Embryonic facial prominence (tissue), 1 donor: ENCODE measurements at regions not wholly inside any gene's neighbourhood (a gene's known extent, or its start where the extent isn't known, plus 50 kb on each side); places are given as distances from the start of the nearest gene placed in this dataset.
A peak's percentile ranks its signal among the peaks of the same experiment; 100 is the strongest.

Experiments
- DNase-seq: peaks from one replicate; pipeline ENCODE4 v3.0.0-alpha.2; 2016; ENCODE audit errors: extremely low spot score

DNA sequence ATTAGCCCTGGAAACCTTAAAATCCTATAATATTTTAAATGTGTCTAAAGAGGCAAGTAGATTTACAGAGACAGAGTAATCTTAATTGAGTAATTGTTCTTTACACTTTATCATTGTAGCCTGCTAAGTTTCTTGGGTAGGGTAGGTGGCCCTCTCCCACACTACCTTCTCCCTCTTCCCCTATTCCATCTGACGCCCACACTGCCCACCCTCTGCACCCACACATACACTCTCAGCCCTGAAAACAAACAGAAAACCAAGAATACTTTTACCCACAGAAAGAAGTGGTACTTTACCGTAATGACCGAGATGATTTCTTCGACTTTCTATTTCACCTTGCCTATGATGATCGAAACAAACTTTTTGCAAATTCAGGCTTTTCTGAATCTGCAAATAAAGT is 320.4 kb upstream of the OBI1 start:
- DNase-seq, result no peak

DNA sequence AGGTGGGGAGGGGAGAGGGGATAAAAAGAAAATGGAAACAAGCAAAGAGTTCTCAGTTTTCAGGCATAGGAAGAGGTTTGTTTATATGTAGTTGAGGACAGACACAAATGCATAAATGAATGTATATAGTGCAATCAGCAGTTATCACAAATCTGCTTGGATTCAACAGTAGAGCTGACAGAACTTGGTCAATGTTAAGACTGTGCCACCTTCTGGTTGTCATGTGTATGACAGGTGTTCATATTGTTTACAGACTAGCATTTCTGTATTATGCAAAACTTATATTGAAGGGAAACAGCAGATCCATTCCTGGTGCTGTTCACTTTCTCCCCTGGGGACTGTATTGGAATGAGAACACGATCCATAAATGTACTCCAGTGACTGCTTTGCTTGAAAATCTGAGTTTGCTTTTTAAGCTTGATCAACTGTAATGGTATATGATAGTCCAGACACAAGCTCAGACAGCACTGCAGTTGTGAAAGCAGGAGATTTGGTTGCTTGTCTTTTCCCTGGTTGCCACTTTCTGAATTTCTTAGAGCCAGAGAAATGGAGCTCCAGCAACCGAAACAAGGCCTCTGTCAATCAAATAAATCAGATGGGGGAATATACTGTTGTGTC is 319.5 kb upstream of the OBI1 start:
- DNase-seq, result peak; percentile 53

DNA sequence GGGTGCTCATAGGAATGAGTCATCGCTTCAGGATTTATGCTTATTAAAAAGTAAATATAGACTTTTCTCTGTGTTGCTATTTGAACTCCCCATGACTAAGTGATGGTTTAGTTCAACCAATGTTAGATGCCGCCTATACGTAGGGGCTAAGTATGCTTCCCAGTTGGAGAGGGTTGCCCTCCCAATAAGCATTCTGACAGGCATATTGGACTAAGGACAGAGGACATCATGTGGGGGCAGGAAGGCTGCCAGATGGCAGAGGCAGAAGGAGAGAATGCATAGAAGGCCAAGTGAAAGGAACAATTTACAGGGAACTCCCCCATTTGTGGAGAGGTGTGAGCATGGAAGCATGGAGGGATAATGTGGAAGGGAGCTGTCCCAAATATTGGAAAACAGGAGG is 318.4 kb upstream of the OBI1 start:
- DNase-seq, result no peak

DNA sequence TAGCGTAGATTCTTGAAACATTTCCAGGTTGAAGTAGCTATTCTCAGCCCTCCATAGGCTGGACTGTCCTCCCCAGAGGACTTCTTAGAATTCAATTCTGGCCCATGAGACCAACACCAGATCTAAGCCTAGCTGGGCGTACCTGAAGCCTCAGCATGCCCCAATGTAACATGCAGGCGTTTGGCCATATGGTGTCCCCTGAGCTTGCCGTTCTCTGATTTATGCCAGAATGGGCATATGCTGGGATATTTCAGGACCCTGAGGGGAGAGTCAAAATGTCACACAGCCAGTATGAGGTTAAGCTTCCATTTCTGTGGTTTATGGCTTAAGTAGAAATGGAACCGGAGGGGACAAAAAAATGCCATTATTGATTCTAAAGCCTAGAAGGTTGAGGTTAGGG is 317.7 kb upstream of the OBI1 start:
- no peak for DNase-seq

DNA sequence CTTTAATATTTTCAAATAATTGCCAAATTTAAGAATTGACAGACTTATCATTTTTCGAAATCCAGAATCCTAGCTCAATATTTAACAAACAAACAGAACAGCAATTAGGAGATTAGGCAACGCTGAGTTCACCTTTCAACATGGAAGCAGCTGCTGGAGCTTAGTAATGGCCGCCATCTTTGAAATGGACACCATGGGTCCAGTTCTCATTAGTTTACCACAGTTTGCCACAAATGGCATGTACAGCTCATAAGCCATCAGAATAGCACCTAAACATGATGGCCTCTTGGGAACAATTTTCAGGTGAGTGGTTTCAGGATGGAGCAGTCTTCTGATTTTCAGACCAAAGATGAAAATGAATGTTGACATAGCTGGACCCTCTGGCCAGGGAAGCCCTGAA is 313.6 kb upstream of the OBI1 start:
- DNase-seq, result no peak

DNA sequence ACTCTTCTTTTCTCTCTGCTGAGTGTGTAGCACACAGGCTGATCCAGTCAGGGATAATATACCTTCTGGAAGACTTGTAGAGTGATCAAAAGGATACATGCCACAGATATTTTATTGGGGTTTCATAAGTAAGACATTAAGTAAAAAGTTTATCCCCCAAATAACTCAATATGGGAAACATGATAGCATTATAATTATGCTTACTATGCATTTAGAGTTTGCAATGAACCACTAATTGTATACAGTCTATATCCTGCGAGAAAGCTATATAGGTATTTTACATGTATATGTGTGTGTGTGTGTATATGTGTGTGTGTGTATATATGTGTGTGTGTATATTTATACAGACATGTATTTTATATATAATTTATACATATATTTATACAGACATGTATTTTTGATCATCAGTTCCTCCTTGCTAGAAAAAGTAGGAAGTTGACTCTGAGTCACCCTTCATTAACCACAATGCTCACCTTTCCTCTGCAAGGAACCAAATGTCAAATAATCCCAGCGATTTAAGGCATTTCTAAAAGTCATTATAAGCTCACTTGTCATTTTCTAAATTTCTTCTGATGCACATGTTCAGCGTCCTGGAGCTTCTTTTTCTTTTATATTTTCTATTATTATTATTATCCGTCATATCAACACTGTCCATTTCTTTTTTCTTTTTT is 312.5 kb upstream of the OBI1 start:
- DNase-seq, result no peak

DNA sequence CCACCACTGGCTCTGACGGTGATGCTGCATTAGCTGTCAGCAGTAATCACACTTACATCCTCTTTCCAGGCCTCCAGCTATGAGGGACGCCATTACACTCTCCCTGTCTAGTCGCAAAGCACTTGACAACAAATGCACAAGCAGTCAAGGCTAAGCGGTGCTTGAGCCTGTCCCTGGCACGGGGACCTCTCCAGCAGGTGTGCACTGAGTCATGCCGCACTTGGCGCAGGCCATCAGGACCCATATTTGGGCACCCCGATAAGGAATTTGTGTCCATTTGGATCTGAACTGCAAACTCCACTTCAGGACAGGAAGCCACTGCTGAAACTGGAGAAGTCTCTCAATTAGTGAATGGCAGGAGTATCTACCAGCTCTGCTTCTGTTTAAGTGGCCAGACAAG is 301.9 kb upstream of the OBI1 start:
- DNase-seq, result no peak

DNA sequence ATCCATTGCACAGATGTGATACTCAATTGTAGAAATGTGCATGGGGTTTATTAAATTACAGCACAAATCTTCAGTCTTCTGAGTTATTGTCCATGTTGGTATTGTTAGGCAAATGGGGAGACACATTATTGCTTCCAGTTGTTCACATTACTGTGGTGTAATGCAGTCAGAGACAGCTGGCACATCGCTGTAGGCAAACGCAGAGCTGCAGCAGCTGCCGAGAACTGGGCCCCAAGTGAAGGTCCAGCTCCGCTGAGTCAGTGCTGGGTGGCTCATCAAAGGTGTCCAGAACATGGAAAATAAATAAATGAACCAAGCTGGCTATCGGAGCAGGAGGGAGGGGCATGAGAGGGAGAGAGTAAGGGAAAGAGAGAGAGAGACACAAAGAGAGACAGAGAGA is 299.1 kb upstream of the OBI1 start:
- DNase-seq, result no peak

DNA sequence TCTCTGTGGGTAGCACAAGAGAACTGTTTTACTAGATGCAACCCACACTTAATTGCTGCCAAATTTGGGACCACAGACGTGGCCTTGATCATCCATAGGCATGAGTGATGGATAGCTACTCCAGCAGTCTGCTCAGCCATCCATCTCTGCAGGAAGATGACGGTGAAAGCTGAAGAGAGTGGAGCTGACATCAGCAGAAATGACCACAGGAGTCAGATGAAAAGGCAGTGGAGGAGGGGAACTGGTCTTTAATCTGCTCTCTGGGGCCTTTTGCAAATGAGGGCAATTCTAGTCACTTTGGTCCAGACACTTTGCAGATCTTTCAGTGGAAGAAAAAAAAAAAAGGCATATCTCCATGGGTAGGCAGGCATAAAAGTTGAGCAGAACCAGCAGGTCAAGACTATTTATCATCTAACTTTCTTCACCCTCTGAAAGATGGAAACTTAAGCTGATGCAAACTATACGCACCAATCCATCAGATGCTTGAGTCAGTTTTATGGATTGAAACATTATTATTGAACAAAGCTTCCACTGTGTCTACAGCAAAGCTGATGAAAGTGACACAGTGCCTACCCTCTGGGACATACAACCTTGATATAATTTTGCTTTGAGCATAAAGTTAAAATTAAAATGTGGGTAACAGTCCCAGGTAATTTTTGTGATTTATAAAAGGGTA is 281.6 kb upstream of the OBI1 start:
- DNase-seq, result no peak

DNA sequence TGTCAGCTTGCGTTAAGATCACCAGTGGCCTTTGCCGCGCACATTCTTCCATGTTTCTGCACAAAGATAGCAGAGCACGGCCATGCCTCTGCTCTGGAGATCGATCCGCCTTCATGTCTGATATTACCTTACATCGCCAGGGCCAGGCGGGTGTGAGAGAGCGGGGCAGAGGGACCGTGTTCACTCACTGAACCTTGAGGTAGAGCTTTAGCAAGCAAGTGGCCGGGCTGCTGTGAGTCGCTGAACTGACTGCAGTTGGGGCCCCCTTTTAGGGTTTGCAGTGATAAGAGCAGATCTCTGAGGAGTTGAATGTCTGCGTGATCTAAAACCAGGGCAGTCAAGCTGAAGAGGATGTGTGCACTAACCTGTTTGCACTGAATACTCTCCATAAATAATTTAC is 275.4 kb upstream of the OBI1 start:
- no peak for DNase-seq

DNA sequence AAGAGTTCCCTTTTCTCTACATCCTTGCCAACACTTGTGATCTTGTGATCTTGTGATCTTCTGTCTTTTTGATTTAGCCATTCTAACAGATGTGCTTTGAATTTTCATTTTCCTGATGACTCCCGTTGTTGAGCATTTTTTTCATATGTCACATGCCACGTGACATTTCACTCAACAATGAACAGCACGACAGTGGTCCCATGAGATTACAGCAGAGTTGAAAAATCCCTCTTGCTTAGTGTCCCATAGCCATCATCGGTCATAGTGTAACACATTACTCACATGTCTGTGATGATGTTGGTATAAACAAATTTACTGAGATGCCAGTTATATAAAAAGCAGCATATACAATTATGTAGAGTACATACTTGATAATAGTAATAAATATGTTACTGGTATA is 256.1 kb upstream of the OBI1 start:
- DNase-seq, result no peak

DNA sequence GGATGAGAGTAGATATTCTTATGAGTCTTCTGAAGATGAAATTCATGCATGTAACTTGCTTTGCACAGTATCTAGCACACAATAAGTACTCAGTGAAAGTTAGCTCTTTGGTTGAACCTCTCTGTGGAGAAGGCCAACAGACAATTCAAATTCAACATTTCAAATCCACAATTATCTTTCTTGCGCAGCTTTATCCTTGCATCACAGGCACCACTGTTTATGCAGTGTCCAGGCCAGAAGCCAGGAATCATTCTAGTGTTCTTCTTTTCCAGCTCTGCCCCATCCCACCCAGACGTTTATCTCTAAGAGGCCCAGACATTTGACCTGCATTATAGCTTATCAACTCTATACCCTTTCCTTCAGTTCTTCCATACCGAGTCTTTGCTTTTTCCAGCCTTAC is 254.7 kb upstream of the OBI1 start:
- DNase-seq, result no peak

DNA sequence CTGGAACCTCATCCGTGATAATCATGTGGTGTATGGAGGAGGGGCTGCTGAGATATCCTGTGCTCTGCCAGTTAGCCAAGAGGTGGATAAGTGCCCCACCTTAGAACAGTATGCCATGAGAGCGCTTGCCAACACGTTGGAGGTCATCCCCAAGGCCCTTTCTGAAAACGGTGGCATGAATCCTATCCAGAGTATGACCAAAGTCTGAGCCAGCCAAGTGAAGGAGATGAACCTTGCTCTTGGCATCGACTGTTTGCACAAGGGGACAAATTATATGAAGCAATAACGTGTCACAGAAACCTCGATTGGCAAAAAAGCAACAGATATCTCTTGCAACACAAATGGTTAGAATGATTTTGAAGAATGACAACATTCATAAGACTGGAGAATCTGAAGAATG is 251.2 kb upstream of the OBI1 start:
- DNase-seq, result no peak

DNA sequence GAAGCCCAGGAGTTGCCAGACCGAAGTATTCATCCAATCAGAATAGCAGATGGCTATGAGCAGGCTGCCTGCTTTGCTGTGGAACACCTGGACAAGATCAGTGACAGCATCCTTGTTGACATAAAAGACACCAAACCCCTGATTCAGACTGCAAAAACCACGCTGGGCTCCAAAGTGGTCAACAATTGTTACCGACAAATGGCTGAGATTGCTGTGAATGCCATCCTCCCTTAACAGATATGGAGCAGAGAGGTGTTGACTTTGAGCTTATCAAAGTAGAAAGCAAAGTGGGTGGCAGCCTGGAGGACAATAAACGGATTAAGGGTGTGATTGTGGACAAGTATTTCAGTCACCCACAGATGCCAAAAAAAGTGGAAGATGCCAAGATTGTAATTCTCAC is 250.3 kb upstream of the OBI1 start:
- no peak for DNase-seq

DNA sequence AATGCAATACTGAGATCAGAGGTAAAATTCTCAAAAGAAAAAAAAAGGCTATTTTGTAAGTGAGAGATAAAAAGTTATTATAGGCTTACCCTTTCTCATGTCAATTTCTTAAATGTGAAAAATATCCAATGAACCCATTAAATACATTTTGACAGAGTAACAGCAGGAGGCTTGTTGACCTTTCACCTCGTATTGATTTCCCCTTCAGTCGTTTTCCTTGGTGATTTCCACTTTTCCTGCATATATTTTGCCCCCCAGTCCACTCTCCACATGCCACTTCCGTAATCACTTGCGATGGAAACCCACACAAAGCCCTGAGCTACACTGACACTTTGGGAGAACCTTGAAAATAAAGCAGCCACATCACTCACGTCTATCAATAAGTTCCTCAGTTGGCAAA is 248.1 kb upstream of the OBI1 start:
- no peak for DNase-seq

DNA sequence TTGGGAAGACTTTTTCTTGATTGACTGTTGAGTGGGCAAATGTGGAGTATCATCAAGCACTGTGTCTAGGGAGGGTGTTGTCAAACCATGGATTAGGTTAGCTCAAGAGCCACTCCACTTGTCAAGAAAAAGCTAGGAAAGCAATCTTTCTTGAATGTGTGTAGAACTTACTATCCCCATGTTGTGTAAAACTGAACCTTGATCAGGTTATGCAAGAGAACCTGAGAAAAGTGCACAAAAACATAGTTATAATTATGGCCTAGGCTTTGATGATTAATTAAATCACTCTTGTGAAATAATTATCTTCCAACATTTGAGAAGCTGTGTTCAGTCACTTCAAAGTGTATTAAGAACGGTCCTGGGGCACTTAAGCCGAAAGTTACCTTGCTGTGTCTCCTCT is 238.2 kb upstream of the OBI1 start:
- DNase-seq, result no peak

DNA sequence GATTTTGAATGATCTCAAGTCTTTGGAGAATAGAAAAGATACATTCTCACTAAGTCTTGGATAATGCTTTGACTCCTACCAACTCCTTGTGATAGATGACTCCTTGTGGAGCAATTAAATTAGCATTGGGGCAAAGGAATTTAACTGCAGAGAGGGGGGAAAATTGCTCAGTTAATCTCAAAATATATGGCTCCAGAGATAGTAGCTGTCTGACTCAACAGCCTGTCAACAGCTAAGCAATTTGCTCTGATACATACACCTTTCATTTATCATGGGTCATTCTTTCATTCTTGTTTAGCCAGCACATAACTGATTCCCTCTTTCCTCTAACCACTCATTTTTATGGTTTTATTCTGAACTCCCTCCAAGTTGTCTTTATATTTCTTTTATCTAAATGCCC is 225.6 kb upstream of the OBI1 start:
- DNase-seq, result no peak

DNA sequence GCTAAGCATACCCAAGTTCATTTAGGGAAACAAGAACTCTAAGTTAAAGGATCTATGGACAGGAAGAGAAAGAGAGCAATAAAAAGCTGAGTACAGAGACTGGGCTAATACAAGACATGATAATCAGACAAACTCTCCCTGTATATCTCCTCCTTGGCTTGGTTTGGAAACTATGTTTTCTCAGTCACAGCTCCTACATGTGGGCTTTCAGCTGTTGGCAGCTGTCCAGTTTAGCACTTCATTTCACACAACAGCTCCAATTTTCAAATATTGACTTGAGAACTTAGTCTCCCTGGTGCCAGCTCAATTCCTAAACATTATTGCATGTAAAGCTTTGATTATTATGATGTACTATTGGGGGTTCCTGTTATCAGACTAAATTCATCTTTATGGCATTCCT is 222.8 kb upstream of the OBI1 start:
- DNase-seq, result no peak

DNA sequence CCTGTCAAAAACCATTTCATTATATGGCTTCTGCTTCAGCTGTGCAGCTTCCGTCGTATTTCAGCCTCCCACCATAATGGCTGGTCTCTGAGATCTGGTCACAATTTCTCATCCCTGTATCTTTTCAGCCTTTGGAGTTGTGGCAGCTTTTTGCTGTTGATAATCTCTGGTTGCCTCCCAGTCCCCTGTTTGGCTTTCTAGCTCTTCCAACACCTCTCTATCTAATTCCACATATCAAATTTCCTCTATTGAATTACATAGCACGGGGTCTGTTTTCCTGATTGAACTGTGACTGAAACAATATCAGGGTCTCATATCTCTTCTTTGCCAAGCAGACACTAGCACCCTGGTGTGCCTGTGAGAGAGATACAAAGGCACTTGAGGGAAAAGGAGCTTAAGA is 222.1 kb upstream of the OBI1 start:
- DNase-seq, result no peak

DNA sequence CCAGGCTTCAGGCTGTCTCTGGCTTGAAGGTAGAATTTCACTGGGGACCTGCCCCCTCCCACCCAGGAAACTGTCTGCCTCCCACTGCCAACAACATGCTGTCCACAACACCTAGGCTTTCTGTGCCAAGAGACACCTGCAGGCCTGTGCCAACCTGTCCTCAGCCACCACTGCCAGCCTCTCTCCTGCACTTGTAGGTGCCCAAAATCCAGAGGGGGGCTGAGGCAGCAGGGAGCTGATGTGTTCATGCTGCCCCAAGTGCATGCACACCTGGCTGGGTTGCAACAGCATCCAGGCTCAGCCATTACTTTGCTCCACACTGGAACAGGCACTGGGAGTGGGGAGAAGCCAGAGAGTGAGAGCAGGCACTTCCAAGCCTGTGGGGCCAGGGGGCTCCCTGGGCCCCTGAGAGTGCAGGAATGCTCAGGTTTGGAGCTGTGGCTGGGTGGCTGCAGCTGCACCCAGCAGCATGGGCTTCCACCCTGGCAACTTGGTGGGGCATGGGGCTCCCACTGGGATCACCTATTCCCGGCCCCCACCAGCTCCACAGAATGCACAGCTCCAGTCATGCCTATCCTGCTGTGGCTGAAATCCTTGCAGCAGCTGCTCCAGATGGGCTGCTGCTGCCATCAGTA is 218.1 kb upstream of the OBI1 start:
- DNase-seq, result no peak

DNA sequence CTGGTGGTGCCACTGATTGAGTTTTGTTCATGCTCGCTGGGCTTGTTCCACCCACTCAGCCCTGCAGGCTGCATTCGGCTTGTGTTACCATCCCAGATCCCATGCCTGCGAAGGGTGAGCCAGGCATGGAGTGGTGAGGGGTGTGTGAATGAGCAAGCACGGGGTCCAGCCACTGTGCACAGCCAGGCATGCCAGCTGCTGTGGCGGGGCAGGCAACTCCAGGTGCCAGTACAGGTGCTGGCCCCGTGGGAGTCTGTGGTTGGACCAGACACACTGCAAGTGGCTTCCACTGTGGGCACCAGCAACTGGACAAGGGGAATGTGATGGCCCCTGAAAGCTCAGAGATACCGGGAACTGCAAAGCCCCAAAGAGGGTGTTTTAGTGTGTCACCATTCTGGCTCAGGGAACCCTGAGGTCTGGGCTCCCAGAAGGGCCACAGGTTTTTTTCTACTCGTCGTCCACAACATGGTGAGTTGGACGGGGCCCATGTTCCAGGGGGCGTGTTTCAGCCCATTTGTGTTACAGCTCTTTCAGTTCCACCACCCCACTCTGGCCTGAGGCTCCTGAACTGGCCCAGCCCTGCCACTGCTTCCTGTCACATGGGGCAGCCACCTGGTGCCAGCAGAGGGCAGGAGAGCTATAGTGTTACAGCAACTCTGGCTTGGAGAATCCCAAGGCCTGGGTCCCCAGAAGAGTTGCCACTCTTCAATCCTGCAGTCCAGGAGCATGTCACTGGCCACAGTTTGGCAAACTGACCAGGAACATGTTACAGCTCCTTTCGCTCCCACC is 217.0 kb upstream of the OBI1 start:
- no peak for DNase-seq

DNA sequence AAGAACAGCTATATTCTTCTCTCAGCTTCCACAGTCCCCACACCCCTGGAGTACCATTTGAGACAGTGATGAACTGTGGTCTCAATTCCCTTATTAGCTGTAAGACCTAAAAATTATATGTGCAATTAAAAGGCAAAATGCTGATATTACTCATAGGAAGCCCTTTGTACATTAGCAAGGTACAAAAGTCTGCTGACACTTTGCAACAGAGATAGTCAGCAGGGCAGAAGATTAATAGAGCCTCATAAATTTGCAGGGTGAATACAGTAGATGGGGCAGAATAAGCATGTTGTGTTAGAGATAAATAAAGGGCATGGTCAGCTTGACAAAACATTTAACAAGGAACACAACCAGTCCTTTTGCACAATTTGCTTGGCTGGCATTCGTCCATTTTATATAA is 210.0 kb upstream of the OBI1 start:
- DNase-seq, result no peak
